NCI-H1105 (cell line): ENCODE measurements at regions not wholly inside any gene's neighbourhood (a gene's known extent, or its start where the extent isn't known, plus 50 kb on each side); places are given as distances from the start of the nearest gene placed in this dataset.
A peak's percentile ranks its signal among the peaks of the same experiment; 100 is the strongest.
"Not testable (repeated sequence)": the region's sequence is repeated elsewhere in the genome, so short reads cannot be mapped to it uniquely, and the experiment has no call there.

Experiments used
- DNase-seq: peaks from one replicate; lab custom pipeline; 2025; lab: John Stamatoyannopoulos, UW

GRCh38 chr9:82116556-82116955 lies 128.0 kb downstream of the SPATA31D1 start:
- no peak for DNase-seq

- DNase-seq: peak; percentile 7
Measured at GRCh38 chr9:82117026-82117811, 128.6 kb downstream of the SPATA31D1 start.

- no peak for DNase-seq
Measured at GRCh38 chr9:82122731-82123130, 134.2 kb downstream of the SPATA31D1 start.

GRCh38 chr9:82124090-82124489 lies 135.5 kb downstream of the SPATA31D1 start:
- no peak for DNase-seq

- DNase-seq: no peak
Measured at GRCh38 chr9:82126256-82126655, 137.7 kb downstream of the SPATA31D1 start.

GRCh38 chr9:82127465-82127864 lies 138.9 kb downstream of the SPATA31D1 start:
- DNase-seq: no peak

GRCh38 chr9:82128011-82128696 lies 139.6 kb downstream of the SPATA31D1 start:
- peak; percentile 9 for DNase-seq

GRCh38 chr9:82129708-82130107 lies 141.1 kb downstream of the SPATA31D1 start:
- DNase-seq: no peak

GRCh38 chr9:82130331-82131042 lies 141.9 kb downstream of the SPATA31D1 start:
- DNase-seq: no peak

- DNase-seq: no peak
Measured at GRCh38 chr9:82131072-82131471, 142.5 kb downstream of the SPATA31D1 start.

- DNase-seq: no peak
Measured at GRCh38 chr9:82132024-82132423, 143.5 kb downstream of the SPATA31D1 start.

- no peak for DNase-seq
Measured at GRCh38 chr9:82134010-82134409, 145.4 kb downstream of the SPATA31D1 start.

GRCh38 chr9:82135106-82135505 lies 146.5 kb downstream of the SPATA31D1 start:
- DNase-seq: no peak

- not testable (repeated sequence) for DNase-seq
Measured at GRCh38 chr9:82138081-82138480, 149.5 kb downstream of the SPATA31D1 start.

- no peak for DNase-seq
Measured at GRCh38 chr9:82140471-82140870, 151.9 kb downstream of the SPATA31D1 start.

- DNase-seq: no peak
Measured at GRCh38 chr9:82144803-82145202, 156.2 kb downstream of the SPATA31D1 start.

GRCh38 chr9:82146677-82147076 lies 158.1 kb downstream of the SPATA31D1 start:
- DNase-seq: no peak

GRCh38 chr9:82147798-82148425 lies 159.3 kb downstream of the SPATA31D1 start:
- no peak for DNase-seq

- DNase-seq: no peak
Measured at GRCh38 chr9:82148426-82148810, 159.8 kb downstream of the SPATA31D1 start.

GRCh38 chr9:82148901-82149461 lies 160.4 kb downstream of the SPATA31D1 start:
- DNase-seq: no peak

- no peak for DNase-seq
Measured at GRCh38 chr9:82149501-82149946, 161.0 kb downstream of the SPATA31D1 start.

- DNase-seq: no peak
Measured at GRCh38 chr9:82152181-82152580, 163.6 kb downstream of the SPATA31D1 start.
